HG03135 (cell line): ENCODE measurements at regions not wholly inside any gene's neighbourhood (a gene's known extent, or its start where the extent isn't known, plus 50 kb on each side); places are given as distances from the start of the nearest gene placed in this dataset.

Source experiments
- ATAC-seq: cut with Tn5 transposase; IDR thresholded peaks from one replicate; pipeline ENCODE4 v1.9.1; 2021; ENCODE audit warnings: mild to moderate bottlenecking, moderate library complexity; ENCODE audit not compliant: unreplicated experiment

- no peak for ATAC-seq
Observed at GRCh38 chr4:77360451-77360850, 203.4 kb downstream of the CCNG2 start.

- ATAC-seq = peak; percentile 71
Observed at GRCh38 chr4:77366876-77367275, 209.9 kb downstream of the CCNG2 start.

- ATAC-seq = no peak
Observed at GRCh38 chr4:77367638-77368037, 210.6 kb downstream of the CCNG2 start.

- no peak for ATAC-seq
Observed at GRCh38 chr4:77372375-77372774, 215.4 kb downstream of the CCNG2 start.

- ATAC-seq = no peak
Observed at GRCh38 chr4:77375866-77376607, 219.0 kb downstream of the CCNG2 start.

GRCh38 chr4:77376788-77377460 is 219.9 kb downstream of the CCNG2 start:
- ATAC-seq = no peak

GRCh38 chr4:77384094-77384493 is 221.5 kb upstream of the CXCL13 start:
- ATAC-seq = no peak

GRCh38 chr4:77385124-77385969 is 220.3 kb upstream of the CXCL13 start:
- no peak for ATAC-seq

- no peak for ATAC-seq
Observed at GRCh38 chr4:77393996-77394395, 211.6 kb upstream of the CXCL13 start.

GRCh38 chr4:77395481-77395880 is 210.1 kb upstream of the CXCL13 start:
- no peak for ATAC-seq

GRCh38 chr4:77398256-77398655 is 207.4 kb upstream of the CXCL13 start:
- ATAC-seq = no peak

GRCh38 chr4:77399831-77400230 is 205.8 kb upstream of the CXCL13 start:
- ATAC-seq = no peak

- ATAC-seq = no peak
Observed at GRCh38 chr4:77413766-77414165, 191.9 kb upstream of the CXCL13 start.

GRCh38 chr4:77415689-77416088 is 189.9 kb upstream of the CXCL13 start:
- ATAC-seq = no peak

GRCh38 chr4:77418333-77418732 is 187.3 kb upstream of the CXCL13 start:
- no peak for ATAC-seq

GRCh38 chr4:77430847-77431246 is 174.8 kb upstream of the CXCL13 start:
- ATAC-seq = no peak

- no peak for ATAC-seq
Observed at GRCh38 chr4:77431546-77431945, 174.1 kb upstream of the CXCL13 start.

GRCh38 chr4:77432717-77433417 is 172.8 kb upstream of the CXCL13 start:
- no peak for ATAC-seq

- ATAC-seq = peak; percentile 94
Observed at GRCh38 chr4:77433418-77433733, 172.2 kb upstream of the CXCL13 start.

- ATAC-seq = no peak
Observed at GRCh38 chr4:77434299-77435092, 171.1 kb upstream of the CXCL13 start.
